Psoas muscle (tissue), 7 donors: ENCODE measurements at regions not wholly inside any gene's neighbourhood (a gene's known extent, or its start where the extent isn't known, plus 50 kb on each side); places are given as distances from the start of the nearest gene placed in this dataset.

Experiments used
- ATAC-seq, 4 donors: fragments of 200-7000 bp; cut with Tn5 transposase; one replicate each; pipeline ENCODE4 v1.9.1; 2020; ENCODE audit warnings: moderate library complexity in 3 of 4, mild to moderate bottlenecking in 2 of 4
- DNase-seq, 2 donors: peaks; one replicate each; pipeline ENCODE4 v3.0.0-alpha.2; 2020
- H3K27ac ChIP-seq: fragments of 200-600 bp; one replicate; pipeline ENCODE4 v1.8.0; 2022
- H3K27me3 ChIP-seq, 3 donors: fragments of 200-600 bp in 1 of 3; one replicate each; pipeline versions ENCODE4 v1.6.1 to v1.8.0; 2013 to 2022; ENCODE audit warnings: low read length in 2 of 3, mild to moderate bottlenecking in 2 of 3, moderate library complexity in 1 of 3; ENCODE audit not compliant: insufficient read depth in 3 of 3
- H3K36me3 ChIP-seq, 2 donors: fragments of 200-600 bp in 1 of 2; one replicate each; pipeline versions ENCODE4 v1.6.1 to v1.8.0; 2013 to 2022; ENCODE audit warnings: low read depth in 1 of 2, mild to moderate bottlenecking in 1 of 2, moderate library complexity in 1 of 2; ENCODE audit not compliant: insufficient read depth in 1 of 2
- H3K4me1 ChIP-seq: fragments of 200-600 bp; one replicate; pipeline ENCODE4 v1.8.0; 2022
- H3K4me3 ChIP-seq: fragments of 200-600 bp; one replicate; pipeline ENCODE4 v1.8.0; 2022; ENCODE audit warnings: mild to moderate bottlenecking
- H3K9me3 ChIP-seq: fragments of 200-600 bp; one replicate; pipeline ENCODE4 v1.8.0; 2022
- WGBS, 3 donors: extraction: QIAGEN DNeasy Blood & Tissue Kit; methylation state at CpG; one replicate each; pipeline versions ENCODE4 v1.1.6 to v1.1.7; 2013; 5-methylcytosine and 5-hydroxymethylcytosine counted together
- intact Hi-C, 2 donors: fragments of 100-400 bp; cut with DNase I; formaldehyde crosslinking; loops; one replicate each; pipeline versions ENCODE4 v1.11.0 to v1.14.2; 2022
- TF ChIP-seq, protein P1 (sequence below): fragments of 200-600 bp; IDR thresholded peaks from one replicate; pipeline ENCODE4 v1.8.0; 2022; ENCODE audit warnings: antibody characterized with exemption
- donor health status: healthy with polysubstance abuse.
- donor health status: DM: no; HTN: no; CAD: no; lungs with moderate emphysema.
- donor health status: Bipolar disorder and iron deficiency.
- donor health status: healthy.
- donor health status: DM: yes; HTN: yes; CAD: no.
- donor health status: DM: no; HTN: no; CAD: no.
- donor health status: DM: yes; HTN: yes; CAD: no.

DNA sequence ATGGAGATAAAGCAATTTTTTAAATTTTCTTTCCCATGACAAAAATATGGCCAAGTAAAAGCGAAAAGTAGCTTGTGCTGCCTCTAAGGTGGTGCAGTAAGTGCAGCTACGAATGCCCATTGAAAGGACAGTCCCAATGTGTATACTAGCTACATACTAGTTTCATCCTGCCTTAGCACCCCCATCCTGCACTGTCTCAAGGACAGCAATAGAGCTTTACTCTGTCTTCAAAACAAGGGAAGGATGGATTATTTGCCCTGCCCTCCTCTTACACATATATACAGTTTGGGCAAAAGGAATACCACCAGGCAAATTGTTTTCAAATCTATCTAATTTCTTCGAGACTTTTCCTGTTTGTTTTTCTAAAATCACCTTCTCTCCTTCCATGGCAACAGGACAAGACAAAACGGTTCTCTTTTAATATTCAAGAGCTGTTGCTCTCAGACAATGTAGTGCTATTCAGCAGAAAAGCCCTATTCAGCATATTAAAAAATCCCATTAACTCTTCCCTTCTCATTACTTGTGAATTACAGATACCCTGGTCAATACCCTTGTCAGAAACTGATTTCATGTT, 75.1 kb upstream of the SLC7A11 start:
- Histone ChIP-seq H3K27ac (no peak overlapping the region), H3K9me3 (no peaks in the 10 kb centered on the region), H3K36me3 (no peaks in the 10 kb centered on the region), H3K4me1 (no peaks in the 10 kb centered on the region), H3K4me3 (no peak overlapping the region), H3K27me3 (no peaks in the 10 kb centered on the region)
- 78 to 80% (median 79%) methylated on average over 4 of the region's 4 CpGs for WGBS, 3 donors
- ATAC-seq (no peak), DNase-seq (no peak)
- TF ChIP-seq, protein P1, sequence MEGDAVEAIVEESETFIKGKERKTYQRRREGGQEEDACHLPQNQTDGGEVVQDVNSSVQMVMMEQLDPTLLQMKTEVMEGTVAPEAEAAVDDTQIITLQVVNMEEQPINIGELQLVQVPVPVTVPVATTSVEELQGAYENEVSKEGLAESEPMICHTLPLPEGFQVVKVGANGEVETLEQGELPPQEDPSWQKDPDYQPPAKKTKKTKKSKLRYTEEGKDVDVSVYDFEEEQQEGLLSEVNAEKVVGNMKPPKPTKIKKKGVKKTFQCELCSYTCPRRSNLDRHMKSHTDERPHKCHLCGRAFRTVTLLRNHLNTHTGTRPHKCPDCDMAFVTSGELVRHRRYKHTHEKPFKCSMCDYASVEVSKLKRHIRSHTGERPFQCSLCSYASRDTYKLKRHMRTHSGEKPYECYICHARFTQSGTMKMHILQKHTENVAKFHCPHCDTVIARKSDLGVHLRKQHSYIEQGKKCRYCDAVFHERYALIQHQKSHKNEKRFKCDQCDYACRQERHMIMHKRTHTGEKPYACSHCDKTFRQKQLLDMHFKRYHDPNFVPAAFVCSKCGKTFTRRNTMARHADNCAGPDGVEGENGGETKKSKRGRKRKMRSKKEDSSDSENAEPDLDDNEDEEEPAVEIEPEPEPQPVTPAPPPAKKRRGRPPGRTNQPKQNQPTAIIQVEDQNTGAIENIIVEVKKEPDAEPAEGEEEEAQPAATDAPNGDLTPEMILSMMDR = no peak
- intact Hi-C loops = no loop called here

DNA sequence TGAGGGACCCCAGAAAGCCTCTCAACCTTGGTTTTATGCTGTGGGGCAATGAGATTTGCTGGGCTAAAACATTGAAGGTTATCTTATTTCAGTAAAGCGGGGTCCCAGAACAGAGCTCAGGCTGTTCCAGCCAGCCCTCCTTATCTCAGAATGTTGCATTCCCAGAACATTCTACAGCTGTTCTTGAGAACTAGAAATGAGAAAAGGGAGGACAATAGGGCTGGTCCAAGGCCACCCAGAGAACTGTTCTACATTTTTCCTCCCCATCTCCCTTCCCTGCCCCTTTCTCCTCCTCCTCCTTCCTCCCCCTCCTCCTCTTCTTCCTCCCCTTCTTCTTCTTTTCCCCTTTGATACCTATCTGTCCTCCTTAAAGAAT, 70.4 kb upstream of the SLC7A11 start:
- intact Hi-C loops = no loop called here
- WGBS, 3 donors = 96 to 100% (median 100%) methylated on average over 1 of the region's 1 CpG

DNA sequence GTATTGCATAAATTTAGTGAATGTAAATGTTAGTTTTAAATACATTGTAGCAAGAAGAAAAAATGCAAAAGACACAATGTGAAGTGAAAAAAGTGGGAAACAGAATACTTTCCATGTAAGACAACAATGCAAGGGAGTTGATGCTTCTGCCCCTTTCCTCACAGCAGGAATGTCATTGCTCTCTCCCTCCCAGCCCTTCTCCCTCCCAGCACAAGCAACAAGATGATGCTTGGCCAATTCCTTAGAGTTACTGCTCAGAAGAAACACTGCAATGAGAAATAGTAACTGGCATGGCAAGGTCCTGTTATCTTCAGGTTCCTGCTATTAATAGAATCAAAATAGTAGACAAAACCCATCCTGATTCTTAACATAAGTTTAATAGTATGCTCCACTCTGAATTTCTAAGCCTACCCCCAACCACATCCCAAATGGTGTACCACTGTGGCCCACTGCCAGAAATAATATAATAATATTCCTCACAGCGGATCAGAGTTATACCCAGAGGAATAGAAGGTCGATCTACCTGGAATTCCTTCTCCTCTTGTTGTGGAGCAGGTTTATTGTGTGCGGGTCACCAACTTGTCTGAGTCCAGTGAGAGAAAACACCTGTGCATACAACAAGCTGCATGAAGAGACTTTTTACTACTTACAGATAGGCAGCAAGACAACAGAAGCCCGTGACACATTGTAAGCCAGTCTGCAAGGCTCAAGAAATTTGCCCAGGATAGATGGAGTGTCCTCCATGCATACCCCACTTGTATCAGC, 69.8 kb upstream of the SLC7A11 start:
- intact Hi-C loops = no loop called here
- TF ChIP-seq, protein P1 = no peak
- WGBS, 3 donors = 79 to 81% (median 80%) methylated on average over 4 of the region's 4 CpGs

More for the DNA sequence above, 70.4 kb upstream of the SLC7A11 start:
- no peaks in the 10 kb centered on the region for H3K9me3 ChIP-seq
- ATAC-seq (no peak), DNase-seq (no peak)
- TF ChIP-seq, protein P1 = no peak
- no peak overlapping the region for H3K27ac ChIP-seq
- no peaks in the 10 kb centered on the region for H3K36me3 ChIP-seq
- H3K27me3 ChIP-seq = no peaks in the 10 kb centered on the region
- H3K4me3 ChIP-seq = no peak overlapping the region
- peaks cover 4% of the 10 kb centered on the region for H3K4me1 ChIP-seq

DNA sequence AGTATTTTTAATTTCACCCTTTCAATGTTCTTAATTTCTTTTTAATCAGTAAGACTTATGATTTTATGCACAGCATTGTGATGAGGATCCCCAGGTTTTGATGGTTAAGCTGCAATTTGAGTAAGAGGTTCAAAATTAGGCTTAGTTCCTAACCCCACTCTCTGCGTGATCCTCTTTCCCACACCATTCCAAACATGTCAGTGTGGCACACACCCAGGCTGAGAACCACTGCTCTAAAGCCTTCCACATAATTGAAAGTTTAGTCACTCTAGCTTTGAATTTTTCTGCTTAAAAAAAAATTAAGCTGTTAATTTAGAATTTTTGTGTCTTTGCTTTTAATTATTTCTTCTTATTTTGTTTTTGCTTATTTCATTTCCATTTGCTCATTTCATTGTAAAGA, 68.8 kb upstream of the SLC7A11 start:
- H3K4me1 ChIP-seq = peaks cover 4% of the 10 kb centered on the region
- ATAC-seq = no peak
- H3K9me3 ChIP-seq = no peaks in the 10 kb centered on the region
- TF ChIP-seq, protein P1 = no peak
- WGBS, 3 donors = 23 to 37% (median 32%) methylated on average over 1 of the region's 1 CpG
- H3K27ac ChIP-seq = no peak overlapping the region
- intact Hi-C loops = no loop called here
- H3K36me3 ChIP-seq = no peaks in the 10 kb centered on the region
- H3K27me3 ChIP-seq = no peaks in the 10 kb centered on the region
- no peak for DNase-seq
- H3K4me3 ChIP-seq = no peak overlapping the region

More for the DNA sequence above, 69.8 kb upstream of the SLC7A11 start:
- Histone ChIP-seq H3K4me3 (no peak overlapping the region), H3K9me3 (no peaks in the 10 kb centered on the region), H3K27me3 (no peaks in the 10 kb centered on the region), H3K36me3 (no peaks in the 10 kb centered on the region), H3K27ac (no peak overlapping the region), H3K4me1 (peaks cover 4% of the 10 kb centered on the region)
- ATAC-seq = no peak
- DNase-seq = no peak
